OCI-LY1 (cell line): ENCODE measurements at regions not wholly inside any gene's neighbourhood (a gene's known extent, or its start where the extent isn't known, plus 50 kb on each side); places are given as distances from the start of the nearest gene placed in this dataset.

Experiments used
- H2AFZ ChIP-seq: fragments of 200-600 bp; sonication (generic), shearing (Covaris generic); 2 replicates; pipeline ENCODE4 v1.6.0; 2014; ENCODE audit warnings: antibody characterized with exemption, mild to moderate bottlenecking, low read length
- H3F3A ChIP-seq: fragments of 200-600 bp; sonication (generic), shearing (Covaris generic); 2 replicates; pipeline ENCODE4 v1.6.0; 2014; ENCODE audit warnings: mild to moderate bottlenecking, antibody characterized with exemption, low read length, moderate library complexity; ENCODE audit not compliant: insufficient read depth
- H3K27ac ChIP-seq: fragments of 200-600 bp; sonication (generic); 2 replicates; pipeline ENCODE4 v1.5.1; 2014; ENCODE audit warnings: low read length, mixed run types, mild to moderate bottlenecking, low read depth; ENCODE audit not compliant: poor library complexity, severe bottlenecking
- H3K27me3 ChIP-seq: fragments of 200-600 bp; sonication (generic); 2 replicates; pipeline ENCODE4 v1.6.0; 2014; ENCODE audit warnings: antibody characterized with exemption, mild to moderate bottlenecking, low read length, moderate library complexity; ENCODE audit not compliant: insufficient read depth
- H3K36me3 ChIP-seq: fragments of 200-600 bp; sonication (generic); 2 replicates; pipeline ENCODE4 v1.6.1; 2014; ENCODE audit warnings: mild to moderate bottlenecking, antibody characterized with exemption, low read length, moderate library complexity, mixed read lengths; ENCODE audit not compliant: insufficient read depth
- H3K4me1 ChIP-seq: fragments of 200-600 bp; sonication (generic); 2 replicates; pipeline ENCODE4 v1.5.1; 2014; ENCODE audit warnings: mild to moderate bottlenecking, low read length, moderate library complexity; ENCODE audit not compliant: insufficient read depth, severe bottlenecking
- H3K4me2 ChIP-seq: fragments of 200-600 bp; sonication (generic), shearing (Covaris generic); 2 replicates; pipeline ENCODE4 v1.6.1; 2014; ENCODE audit warnings: low read length
- H3K4me3 ChIP-seq: fragments of 200-600 bp; sonication (generic); 2 replicates; pipeline ENCODE4 v1.5.1; 2014; ENCODE audit warnings: low read length, low read depth, mild to moderate bottlenecking, mixed read lengths; ENCODE audit not compliant: poor library complexity, severe bottlenecking
- H3K79me2 ChIP-seq: fragments of 200-600 bp; shearing (Covaris generic); 2 replicates; pipeline ENCODE4 v1.6.1; 2016; ENCODE audit warnings: mixed run types, low read length, mixed read lengths; ENCODE audit not compliant: insufficient read depth
- H3K9ac ChIP-seq: fragments of 200-600 bp; sonication (generic), shearing (Covaris generic); 2 replicates; pipeline ENCODE4 v1.6.1; 2014; ENCODE audit warnings: mild to moderate bottlenecking, low read length, mixed read lengths
- H3K9me2 ChIP-seq: fragments of 200-600 bp; sonication (generic), shearing (Covaris generic); 2 replicates; pipeline ENCODE4 v1.6.1; 2014; ENCODE audit warnings: low read depth, mild to moderate bottlenecking, low read length, mixed read lengths
- H3K9me3 ChIP-seq: fragments of 200-600 bp; shearing (Covaris generic); 2 replicates; pipeline ENCODE4 v1.6.1; 2014; ENCODE audit warnings: low read length, mixed read lengths
- H4K20me1 ChIP-seq: fragments of 200-600 bp; sonication (generic), shearing (Covaris generic); 2 replicates; pipeline ENCODE4 v1.6.0; 2016; ENCODE audit warnings: mild to moderate bottlenecking, low read length; ENCODE audit not compliant: insufficient read depth
- EZH2 ChIP-seq: fragments of 200-600 bp; sonication (generic), shearing (Covaris generic); IDR thresholded peaks from 2 replicates; pipeline ENCODE4 v1.8.0; 2017; ENCODE audit warnings: borderline replicate concordance, mixed run types, mild to moderate bottlenecking, antibody characterized with exemption, low read length, moderate library complexity, mixed read lengths
- TF ChIP-seq, protein P1 (sequence below): fragments of 200-600 bp; sonication (generic), shearing (Covaris generic); IDR thresholded peaks from 2 replicates; pipeline ENCODE4 v1.5.1; 2017; ENCODE audit warnings: mild to moderate bottlenecking, antibody characterized with exemption, low read length, moderate library complexity, mixed read lengths

- no peaks in the 10 kb centered on the region for H3F3A ChIP-seq
- no peaks in the 10 kb centered on the region for H4K20me1 ChIP-seq
- H3K36me3 ChIP-seq: no peaks in the 10 kb centered on the region
- H3K4me3 ChIP-seq: no peak overlapping the region
- no peak overlapping the region for H3K9ac ChIP-seq
- no peak overlapping the region for H3K4me2 ChIP-seq
- H3K4me1 ChIP-seq: peaks cover 6% of the 10 kb centered on the region
- H3K79me2 ChIP-seq: no peaks in the 10 kb centered on the region
- no peak overlapping the region for H2AFZ ChIP-seq
- no peak overlapping the region for H3K27ac ChIP-seq
- no peak for TF ChIP-seq EZH2
- TF ChIP-seq, protein P1, sequence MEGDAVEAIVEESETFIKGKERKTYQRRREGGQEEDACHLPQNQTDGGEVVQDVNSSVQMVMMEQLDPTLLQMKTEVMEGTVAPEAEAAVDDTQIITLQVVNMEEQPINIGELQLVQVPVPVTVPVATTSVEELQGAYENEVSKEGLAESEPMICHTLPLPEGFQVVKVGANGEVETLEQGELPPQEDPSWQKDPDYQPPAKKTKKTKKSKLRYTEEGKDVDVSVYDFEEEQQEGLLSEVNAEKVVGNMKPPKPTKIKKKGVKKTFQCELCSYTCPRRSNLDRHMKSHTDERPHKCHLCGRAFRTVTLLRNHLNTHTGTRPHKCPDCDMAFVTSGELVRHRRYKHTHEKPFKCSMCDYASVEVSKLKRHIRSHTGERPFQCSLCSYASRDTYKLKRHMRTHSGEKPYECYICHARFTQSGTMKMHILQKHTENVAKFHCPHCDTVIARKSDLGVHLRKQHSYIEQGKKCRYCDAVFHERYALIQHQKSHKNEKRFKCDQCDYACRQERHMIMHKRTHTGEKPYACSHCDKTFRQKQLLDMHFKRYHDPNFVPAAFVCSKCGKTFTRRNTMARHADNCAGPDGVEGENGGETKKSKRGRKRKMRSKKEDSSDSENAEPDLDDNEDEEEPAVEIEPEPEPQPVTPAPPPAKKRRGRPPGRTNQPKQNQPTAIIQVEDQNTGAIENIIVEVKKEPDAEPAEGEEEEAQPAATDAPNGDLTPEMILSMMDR: no peak
- no peaks in the 10 kb centered on the region for H3K9me2 ChIP-seq
- no peaks in the 10 kb centered on the region for H3K9me3 ChIP-seq
- no peaks in the 10 kb centered on the region for H3K27me3 ChIP-seq
Measured at GRCh38 chr1:221987860-221988520, 246.1 kb upstream of the DUSP10 start.

DNA sequence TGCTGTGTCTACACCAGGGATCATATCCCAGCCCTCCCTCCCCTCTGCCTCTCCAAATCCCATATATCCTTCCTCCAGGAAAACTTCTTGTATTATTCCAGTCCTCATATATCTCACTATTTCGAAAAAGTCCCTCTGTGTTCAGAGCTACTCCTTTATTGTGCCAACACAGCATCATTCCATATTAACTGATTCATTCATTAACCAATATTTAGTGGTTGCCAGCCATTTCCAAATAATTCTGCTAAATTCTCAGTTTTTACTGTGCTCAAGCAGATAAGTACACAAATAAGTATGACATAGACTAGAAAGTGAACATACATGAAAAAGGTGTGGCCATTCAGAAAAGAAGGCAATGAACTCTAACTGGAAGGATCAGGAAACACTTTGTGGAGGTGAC, 241.6 kb upstream of the DUSP10 start:
- H4K20me1 ChIP-seq: no peaks in the 10 kb centered on the region
- H2AFZ ChIP-seq: no peak overlapping the region

DNA sequence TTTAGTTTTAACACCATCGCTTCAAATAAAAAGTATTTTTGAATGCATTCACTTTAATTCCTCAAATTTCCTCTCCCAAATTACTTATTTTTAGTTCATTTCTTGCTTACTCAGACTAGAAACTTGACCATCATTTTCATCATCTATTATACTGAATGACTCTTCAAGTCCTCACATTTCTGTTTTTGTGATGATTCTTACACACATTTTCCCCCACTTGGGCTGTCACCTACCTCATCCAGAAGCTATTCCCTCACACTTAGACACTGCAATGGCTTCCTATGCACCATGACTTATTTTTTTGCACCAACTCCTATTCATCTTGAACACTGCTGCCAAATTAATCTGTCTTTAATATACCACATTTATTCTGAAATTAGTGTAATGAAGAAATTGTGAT, 239.6 kb upstream of the DUSP10 start:
- Histone ChIP-seq H3K36me3 (no peaks in the 10 kb centered on the region), H3K27ac (no peak overlapping the region), H3K4me3 (no peak overlapping the region), H3F3A (no peaks in the 10 kb centered on the region), H3K27me3 (no peaks in the 10 kb centered on the region), H3K4me1 (no peaks in the 10 kb centered on the region), H3K9ac (no peak overlapping the region), H3K79me2 (no peaks in the 10 kb centered on the region), H3K9me3 (no peaks in the 10 kb centered on the region), H2AFZ (no peak overlapping the region), H3K9me2 (no peaks in the 10 kb centered on the region), H3K4me2 (no peak overlapping the region), H4K20me1 (no peaks in the 10 kb centered on the region)
- TF ChIP-seq, protein P1: no peak

More for the DNA sequence above, 241.6 kb upstream of the DUSP10 start:
- H3K27ac ChIP-seq: no peak overlapping the region
- no peak overlapping the region for H3K4me2 ChIP-seq
- TF ChIP-seq EZH2: no peak
- TF ChIP-seq, protein P1: no peak
- H3K4me3 ChIP-seq: no peak overlapping the region
- H3K36me3 ChIP-seq: no peaks in the 10 kb centered on the region
- no peaks in the 10 kb centered on the region for H3K9me3 ChIP-seq
- no peaks in the 10 kb centered on the region for H3K79me2 ChIP-seq
- H3K9me2 ChIP-seq: no peaks in the 10 kb centered on the region
- H3K27me3 ChIP-seq: no peaks in the 10 kb centered on the region
- H3F3A ChIP-seq: no peaks in the 10 kb centered on the region
- H3K4me1 ChIP-seq: no peaks in the 10 kb centered on the region
- no peak overlapping the region for H3K9ac ChIP-seq
